H1 (cell line): ENCODE measurements at regions not wholly inside any gene's neighbourhood (a gene's known extent, or its start where the extent isn't known, plus 50 kb on each side); places are given as distances from the start of the nearest gene placed in this dataset.

ENCODE experiments used
- CTCF ChIA-PET: fragments of 300-600 bp; sonication (Branson Sonifier 250); formaldehyde crosslinking; loops from one replicate; lab custom pipeline; 2021; ENCODE audit not compliant: partially characterized antibody; lab: Charles Lee
- POLR2A ChIA-PET: fragments of 300-600 bp; sonication (Branson Sonifier 250); formaldehyde crosslinking; loops from one replicate; lab custom pipeline; 2021; ENCODE audit warnings: inconsistent platforms; ENCODE audit not compliant: partially characterized antibody; lab: Charles Lee
- DNase-seq, 2 experiments: peaks; one replicate each; pipeline versions ENCODE4 v3.0.0 to v3.0.0-alpha.2; 2010 to 2022; ENCODE audit warnings: low spot score in 2 of 2, low read depth in 1 of 2, mixed read lengths in 1 of 2
- FAIRE-seq: peaks from 2 replicates; lab custom pipeline; 2011; peaks lifted over from hg19 to GRCh38; lab: Jason Lieb, UNC
- H2AFZ ChIP-seq: 2 replicates; pipeline ENCODE4 v1.8.1; 2012; ENCODE audit warnings: low read length, inconsistent platforms
- H2AK5ac ChIP-seq: 2 replicates; pipeline ENCODE4 v1.6.1; 2013; ENCODE audit warnings: low read depth, low read length
- H2BK120ac ChIP-seq: replicated peaks from 2 replicates; pipeline ENCODE3; 2013; ENCODE audit warnings: low read depth, low read length, inconsistent platforms
- H2BK12ac ChIP-seq: 2 replicates; pipeline ENCODE4 v1.6.1; 2013; ENCODE audit warnings: low read depth, low read length
- H2BK15ac ChIP-seq: 2 replicates; pipeline ENCODE4 v1.6.1; 2013; ENCODE audit warnings: low read length
- H2BK20ac ChIP-seq: 2 replicates; pipeline ENCODE4 v1.6.1; 2013; ENCODE audit warnings: low read length
- H2BK5ac ChIP-seq: 2 replicates; pipeline ENCODE4 v1.6.1; 2013; ENCODE audit warnings: low read depth, low read length
- H3K14ac ChIP-seq: 2 replicates; pipeline ENCODE4 v1.6.1; 2013; ENCODE audit warnings: inconsistent platforms; ENCODE audit not compliant: insufficient read length
- H3K18ac ChIP-seq: 2 replicates; pipeline ENCODE4 v1.6.1; 2013; ENCODE audit warnings: low read length; ENCODE audit errors: extremely low read depth
- H3K23ac ChIP-seq: 2 replicates; pipeline ENCODE4 v1.6.1; 2013; ENCODE audit warnings: inconsistent platforms; ENCODE audit not compliant: insufficient read length
- H3K23me2 ChIP-seq: 2 replicates; pipeline ENCODE4 v1.6.1; 2013; ENCODE audit warnings: low read depth, low read length
- H3K27ac ChIP-seq: 2 replicates; pipeline ENCODE4 v1.6.1; 2011; ENCODE audit warnings: low read depth, low read length, inconsistent platforms
- H3K27me3 ChIP-seq, 4 experiments: replicated peaks in 1 of 4; 1 replicate in 1 of 4; 2 replicates in 3 of 4; pipeline versions ENCODE4 v1.6.1 to v1.8.1; 2011 to 2013; ENCODE audit warnings: low read length in 3 of 4, mild to moderate bottlenecking in 3 of 4, inconsistent platforms in 2 of 4, mixed read lengths in 2 of 4, moderate library complexity in 1 of 4; ENCODE audit not compliant: control insufficient read depth in 3 of 4, insufficient read depth in 3 of 4; ENCODE audit errors: extremely low read depth in 1 of 4
- H3K36me3 ChIP-seq, 4 experiments: 2 replicates each; pipeline versions ENCODE4 v1.6.1 to v1.8.1; 2011 to 2013; ENCODE audit warnings: mild to moderate bottlenecking in 4 of 4, low read length in 3 of 4, moderate library complexity in 2 of 4, control low read depth in 1 of 4, inconsistent platforms in 1 of 4; ENCODE audit not compliant: insufficient read depth in 4 of 4, control insufficient read depth in 2 of 4
- H3K4ac ChIP-seq: replicated peaks from 2 replicates; pipeline ENCODE3; 2013; ENCODE audit warnings: low read length, low read depth, mixed read lengths, inconsistent platforms; ENCODE audit not compliant: insufficient read length
- H3K4me1 ChIP-seq, 4 experiments: replicated peaks in 1 of 4; 1 replicate in 1 of 4; 2 replicates in 3 of 4; pipeline versions ENCODE4 v1.6.1 to v1.8.1; 2011 to 2013; ENCODE audit warnings: low read length in 3 of 4, inconsistent platforms in 2 of 4, mixed read lengths in 1 of 4; ENCODE audit not compliant: insufficient read depth in 4 of 4, control insufficient read depth in 3 of 4
- H3K4me2 ChIP-seq, 2 experiments: 2 replicates each; pipeline versions ENCODE4 v1.6.1 to v1.8.1; 2011 to 2013; ENCODE audit warnings: low read depth in 2 of 2, low read length in 2 of 2, control low read depth in 1 of 2, inconsistent platforms in 1 of 2, mild to moderate bottlenecking in 1 of 2; ENCODE audit not compliant: insufficient read depth in 1 of 2
- H3K4me3 ChIP-seq, 4 experiments: fragments of 200-600, 300-600 bp in 1 of 4; sonication (generic), shearing (Covaris generic), sonication (Bioruptor Twin) in 1 of 4; 2 replicates each; pipeline versions ENCODE4 v1.5.1 to v1.8.1; 2011 to 2016; ENCODE audit warnings: low read length in 4 of 4, low read depth in 3 of 4, control low read depth in 2 of 4, inconsistent platforms in 2 of 4, mild to moderate bottlenecking in 2 of 4, mixed read lengths in 1 of 4, moderate library complexity in 1 of 4; ENCODE audit not compliant: insufficient read depth in 2 of 4; ENCODE audit errors: extremely low read depth in 1 of 4
- H3K56ac ChIP-seq: replicated peaks from 2 replicates; pipeline ENCODE3; 2013; ENCODE audit warnings: low read depth, mild to moderate bottlenecking, mixed read lengths, low read length, inconsistent platforms; ENCODE audit not compliant: insufficient read length
- H3K79me1 ChIP-seq: 2 replicates; pipeline ENCODE4 v1.6.1; 2013; ENCODE audit warnings: low read depth, low read length, control low read depth
- H3K79me2 ChIP-seq, 2 experiments: 2 replicates each; pipeline versions ENCODE4 v1.6.1 to v1.8.1; 2012 to 2013; ENCODE audit warnings: low read length in 2 of 2, mild to moderate bottlenecking in 2 of 2, inconsistent platforms in 1 of 2; ENCODE audit not compliant: insufficient read depth in 2 of 2, control insufficient read depth in 1 of 2
- H3K9ac ChIP-seq, 4 experiments: replicated peaks in 1 of 4; 1 replicate in 1 of 4; 2 replicates in 3 of 4; pipeline versions ENCODE4 v1.6.1 to v1.8.1; 2011 to 2013; ENCODE audit warnings: low read depth in 3 of 4, low read length in 3 of 4, control low read depth in 2 of 4, mild to moderate bottlenecking in 2 of 4, moderate library complexity in 2 of 4, inconsistent platforms in 1 of 4; ENCODE audit errors: extremely low read depth in 1 of 4
- H3K9me3 ChIP-seq, 2 experiments: 2 replicates each; pipeline versions ENCODE4 v1.6.1 to v1.8.1; 2012 to 2013; ENCODE audit warnings: mild to moderate bottlenecking in 2 of 2, moderate library complexity in 2 of 2, control low read depth in 1 of 2, inconsistent platforms in 1 of 2, low read depth in 1 of 2, low read length in 1 of 2, mixed read lengths in 1 of 2; ENCODE audit not compliant: insufficient read depth in 2 of 2
- H4K20me1 ChIP-seq, 2 experiments: replicated peaks in 1 of 2; 2 replicates each; pipeline versions ENCODE3 to v1.8.1; 2011 to 2013; ENCODE audit warnings: inconsistent platforms in 2 of 2, low read length in 2 of 2, mild to moderate bottlenecking in 1 of 2; ENCODE audit not compliant: insufficient read depth in 2 of 2, control insufficient read depth in 1 of 2
- H4K5ac ChIP-seq: 2 replicates; pipeline ENCODE4 v1.6.1; 2013; ENCODE audit warnings: low read length, low read depth, mixed read lengths, inconsistent platforms; ENCODE audit not compliant: insufficient read length
- H4K8ac ChIP-seq: 2 replicates; pipeline ENCODE4 v1.8.0; 2013; ENCODE audit warnings: mild to moderate bottlenecking, moderate library complexity, low read length, inconsistent platforms; ENCODE audit not compliant: insufficient read depth; ENCODE audit errors: extremely low read depth
- H4K91ac ChIP-seq: replicated peaks from 2 replicates; pipeline ENCODE3; 2013; ENCODE audit warnings: low read length, mixed read lengths, inconsistent platforms; ENCODE audit not compliant: insufficient read length
- HDAC2 ChIP-seq, 2 experiments: fragments of 300-600 bp in 1 of 2; sonication (generic) in 1 of 2; IDR thresholded peaks; 2 replicates each; pipeline ENCODE4 v1.6.1; 2011 to 2012; ENCODE audit warnings: low read depth in 2 of 2, low read length in 2 of 2, mild to moderate bottlenecking in 2 of 2, moderate library complexity in 2 of 2, borderline replicate concordance in 1 of 2, inconsistent platforms in 1 of 2
- KDM1A ChIP-seq: fragments of 200-600, 300-600 bp; sonication (generic); IDR thresholded peaks from 2 replicates; pipeline ENCODE4 v1.7.1; 2016; ENCODE audit warnings: mild to moderate bottlenecking, low read length, borderline replicate concordance
- WGBS, 2 experiments: shearing (Covaris generic) in 1 of 2; methylation state at CpG; one replicate each; pipeline versions ENCODE4 v1.1.6 to v1.1.7; 2013 to 2015; ENCODE audit warnings: low lambda C conversion rate in 2 of 2, mixed read lengths in 2 of 2, inconsistent platforms in 1 of 2, low coverage in 1 of 2, missing lambda C conversion rate in 1 of 2; ENCODE audit not compliant: insufficient replicate concordance in 2 of 2, insufficient coverage in 1 of 2, insufficient read length in 1 of 2; ENCODE audit errors: extremely low coverage in 1 of 2, missing lambda C conversion rate in 1 of 2; 5-methylcytosine and 5-hydroxymethylcytosine counted together

- Histone ChIP-seq H2AK5ac (no peak overlapping the region), H4K91ac (no peak overlapping the region), H2AFZ (no peak overlapping the region), H3K9ac (no peak overlapping the region), H3K79me2 (no peaks in the 10 kb centered on the region), H3K23ac (no peak overlapping the region), H4K8ac (no peak overlapping the region), H3K4me1 (peaks cover 4 to 15% (median 11%) of the 10 kb centered on the region in 4 experiments), H2BK12ac (no peak overlapping the region), H3K23me2 (peaks cover 3% of the 10 kb centered on the region; the same call in 1 of the 2 replicates), H3K4ac (no peak overlapping the region), H2BK20ac (no peak overlapping the region), H3K14ac (no peak overlapping the region), H3K18ac (no peak overlapping the region), H3K4me2 (no peak overlapping the region), H4K20me1 (no peaks in the 10 kb centered on the region), H3K4me3 (no peak overlapping the region), H3K56ac (no peak overlapping the region), H2BK5ac (no peak overlapping the region), H3K9me3 (no peaks in the 10 kb centered on the region), H3K27ac (no peak overlapping the region), H3K79me1 (no peaks in the 10 kb centered on the region), H2BK15ac (0 out of 2 replicates have a peak overlapping the region, but pooled peaks have one; percentile 12), H3K27me3 (peaks cover 0 to 9% (median 4%) of the 10 kb centered on the region in 4 experiments; a peak in 5 of 7 replicates), H4K5ac (no peak overlapping the region), H2BK120ac (no peak overlapping the region), H3K36me3 (no peaks in the 10 kb centered on the region)
- WGBS, 2 experiments: 79% methylated on average over 1 of the region's 1 CpG; no CpG with 5 or more reads in 1 of the 2 experiments
- ChIA-PET CTCF (interaction anchor here (1.0 to 2.0 kb wide), 10 partner anchors 8 to 158 kb away, joined by 3 to 9 read pairs (median 5); no protein-coding TSS in a partner anchor), POLR2A (interaction anchor here (1.3 kb wide), 2 partner anchors 8 to 9 kb away, joined by 3 read pairs; no protein-coding TSS in a partner anchor)
- no peak for TF ChIP-seq HDAC2 (IDR thresholded peaks at IDR 0.05; ENCODE audit: borderline replicate concordance in 1 of 2, low read depth in 2 of 2, low read length in 2 of 2)
- 0 out of 2 replicates have a peak, but pooled peaks have one; percentile 52 for TF ChIP-seq KDM1A
- FAIRE-seq (no peak), DNase-seq (no peak)
Observed at GRCh38 chr6:41438746-41439145, 103.3 kb downstream of the NCR2 start.
